ENCODE measurements at regions not wholly inside any gene's neighbourhood (a gene's known extent, or its start where the extent isn't known, plus 50 kb on each side); places are given as distances from the start of the nearest gene placed in this dataset.

DNA sequence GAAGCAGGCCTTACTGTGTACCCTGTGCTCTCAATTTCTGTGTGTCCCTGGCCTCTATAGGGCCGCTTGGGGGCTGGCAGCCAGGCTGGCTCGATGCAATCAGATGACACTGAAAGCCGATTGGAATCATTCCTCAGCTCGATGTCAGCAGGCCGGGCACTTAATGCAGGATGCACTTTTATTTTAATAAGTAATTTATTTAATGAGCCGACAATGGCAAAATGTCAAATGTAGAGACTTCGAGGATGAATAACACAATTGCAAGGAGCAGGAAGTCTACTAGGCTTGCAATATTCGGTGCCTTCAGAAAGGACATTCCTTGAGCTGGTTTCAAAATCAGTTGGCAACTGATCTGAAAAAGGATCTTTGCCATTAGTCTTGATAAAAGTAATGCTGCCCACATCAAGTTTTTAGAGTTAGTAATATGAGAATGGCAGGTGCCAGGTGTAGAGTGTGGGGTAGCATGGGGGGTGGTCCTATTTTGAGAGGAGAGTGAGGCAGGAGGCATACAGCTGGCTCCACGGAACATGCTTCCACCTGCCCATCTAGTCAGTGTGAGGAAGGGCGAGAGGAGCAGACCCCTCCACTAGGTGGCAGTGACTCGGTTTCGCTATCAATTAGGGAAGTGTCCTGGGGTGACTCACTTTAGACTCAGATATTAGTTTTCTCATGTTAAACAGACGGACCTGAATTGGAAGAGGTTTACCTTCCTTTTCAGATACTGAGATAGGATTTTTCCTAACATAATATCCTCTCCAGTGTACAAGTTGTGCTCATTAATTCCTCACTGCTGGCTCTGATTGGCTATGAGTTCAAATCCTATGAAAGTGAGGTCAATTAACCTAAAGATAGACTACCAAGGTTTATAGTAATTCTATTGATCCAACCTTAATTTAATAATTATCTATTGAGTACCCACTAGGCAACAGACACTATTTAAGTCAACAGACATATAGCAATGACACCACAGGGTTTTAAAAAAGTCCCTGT is 80.9 kb downstream of the NABP1 start:
- peaks cover 3 to 4% of the 10 kb centered on the region in 2 experiments for H3K9me3 Mint-ChIP-seq
- no peak overlapping the region for H3K27ac Mint-ChIP-seq
- no peak overlapping the region for H4K91ac ChIP-seq (ENCODE audit: insufficient read length, low read depth, low read length)
- H3K18ac ChIP-seq (ENCODE audit: insufficient read length, low read depth, low read length), result no peak overlapping the region
- no peak overlapping the region for H3K14ac ChIP-seq (ENCODE audit: insufficient read depth, low read length)
- no peak overlapping the region for H2AFZ ChIP-seq (ENCODE audit: low read length)
- H3K36me3 Mint-ChIP-seq (ENCODE audit: insufficient read depth in 1 of 3, low read depth in 3 of 3), result peaks cover 0 to 4% (median 2%) of the 10 kb centered on the region in 3 experiments; a peak in 3 of 7 replicates
- DNase-seq, result peak; percentile 79
- no peak overlapping the region for H4K8ac ChIP-seq (replicated peaks; ENCODE audit: insufficient read length, low read depth, low read length)
- H4K5ac ChIP-seq (ENCODE audit: insufficient read length, low read depth, low read length), result no peak overlapping the region
- H4K20me1 ChIP-seq (ENCODE audit: control insufficient read depth, insufficient read depth, insufficient read length), result no peaks in the 10 kb centered on the region
- no peak overlapping the region for H2BK120ac ChIP-seq (ENCODE audit: low read depth, low read length, poor library complexity, severe bottlenecking)
- no peak overlapping the region for H2BK12ac ChIP-seq (ENCODE audit: insufficient read length, low read depth, low read length)
- no peak overlapping the region for H3T11ph ChIP-seq (ENCODE audit: low read length)
- no peak overlapping the region for H2AK5ac ChIP-seq (ENCODE audit: insufficient read length, low read length)
- H3K9ac ChIP-seq (ENCODE audit: extremely low read depth, insufficient read length, low read length), result no peak overlapping the region
- H3K56ac ChIP-seq (ENCODE audit: insufficient read length, low read depth, low read length), result no peak overlapping the region
- no peak overlapping the region for H3K4me3 Mint-ChIP-seq
- no peak overlapping the region for H2BK20ac ChIP-seq (ENCODE audit: low read depth, low read length, poor library complexity, severe bottlenecking)
- H2BK15ac ChIP-seq (ENCODE audit: low read depth, low read length), result no peak overlapping the region
- H3K27me3 ChIP-seq (ENCODE audit: insufficient read depth, low read length), result no peaks in the 10 kb centered on the region
- no peak overlapping the region for H3K23ac ChIP-seq (ENCODE audit: insufficient read length, low read depth, low read length)
- no peaks in the 10 kb centered on the region for H3K79me2 ChIP-seq (ENCODE audit: insufficient read depth, low read length)
- H3K4ac ChIP-seq (ENCODE audit: low read depth, low read length), result no peak overlapping the region
- H3K23me2 ChIP-seq (ENCODE audit: insufficient read length, low read depth, low read length, poor library complexity, severe bottlenecking), result no peaks in the 10 kb centered on the region
- peak; percentile 83 for TF ChIP-seq CTCF (conservative IDR thresholded peaks at IDR 0.05)
- no peaks in the 10 kb centered on the region for H3K9me3 ChIP-seq (ENCODE audit: control insufficient read depth, low read depth, low read length)
- no peak overlapping the region for H3K4me2 ChIP-seq (ENCODE audit: insufficient read depth, insufficient read length, low read length)
- H3K27me3 Mint-ChIP-seq (ENCODE audit: low read depth), result no peaks in the 10 kb centered on the region
- WGBS (ENCODE audit: extremely low coverage, insufficient read length, low lambda C conversion rate), result no CpG with 5 or more reads among the region's 13 CpGs
- no peaks in the 10 kb centered on the region; the same call in 1 of the 2 replicates for H3K4me1 ChIP-seq (ENCODE audit: insufficient read depth, low read length)
- H3K79me1 ChIP-seq (ENCODE audit: insufficient read depth, low read depth, low read length, poor library complexity, severe bottlenecking), result no peaks in the 10 kb centered on the region
- H2BK5ac ChIP-seq (ENCODE audit: insufficient read length, low read length), result no peak overlapping the region
- peaks cover 8 to 11% of the 10 kb centered on the region in 2 experiments for H3K4me1 Mint-ChIP-seq
- H3K27ac ChIP-seq (ENCODE audit: insufficient read length, low read depth, low read length), result no peak overlapping the region

All from H9 (cell line).